ENCODE measurements at regions not wholly inside any gene's neighbourhood (a gene's known extent, or its start where the extent isn't known, plus 50 kb on each side); places are given as distances from the start of the nearest gene placed in this dataset.

DNA sequence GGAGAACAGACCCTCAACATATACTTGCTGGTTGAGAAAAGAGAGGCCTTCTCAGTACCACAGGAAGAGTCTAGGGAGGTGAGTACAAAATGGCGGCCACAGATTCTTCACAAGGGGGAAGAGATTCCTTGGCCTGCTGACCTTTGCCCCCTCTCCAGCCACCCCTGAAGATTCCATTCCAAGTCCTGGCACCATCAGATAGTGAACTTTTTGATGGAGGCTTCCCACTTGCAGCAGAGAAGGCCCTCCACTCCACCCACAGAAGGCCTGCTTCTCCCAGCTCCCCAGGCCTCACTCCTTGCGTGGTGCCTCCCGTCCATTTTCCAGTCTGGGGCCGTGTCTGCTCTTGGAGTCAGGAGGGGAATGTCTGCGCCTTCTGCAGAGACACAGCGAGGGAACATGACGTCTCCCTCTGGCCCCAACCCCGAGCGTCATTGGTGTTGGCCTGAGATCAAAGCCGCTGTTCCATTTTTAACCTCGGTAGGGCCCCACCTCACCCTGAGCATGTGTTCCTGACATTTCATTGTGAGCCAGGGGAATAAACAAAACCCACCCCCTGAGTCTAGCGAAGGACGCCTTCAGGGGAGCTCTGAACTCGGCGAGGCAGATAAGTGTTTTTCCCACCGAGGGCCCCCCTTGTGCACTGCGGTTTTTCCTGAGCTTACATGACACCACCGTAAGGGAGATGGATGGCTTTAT lies 268.7 kb upstream of the TBX3 start:
- DNase-seq (ENCODE audit: low read depth in 2 of 2): no peak

DNA sequence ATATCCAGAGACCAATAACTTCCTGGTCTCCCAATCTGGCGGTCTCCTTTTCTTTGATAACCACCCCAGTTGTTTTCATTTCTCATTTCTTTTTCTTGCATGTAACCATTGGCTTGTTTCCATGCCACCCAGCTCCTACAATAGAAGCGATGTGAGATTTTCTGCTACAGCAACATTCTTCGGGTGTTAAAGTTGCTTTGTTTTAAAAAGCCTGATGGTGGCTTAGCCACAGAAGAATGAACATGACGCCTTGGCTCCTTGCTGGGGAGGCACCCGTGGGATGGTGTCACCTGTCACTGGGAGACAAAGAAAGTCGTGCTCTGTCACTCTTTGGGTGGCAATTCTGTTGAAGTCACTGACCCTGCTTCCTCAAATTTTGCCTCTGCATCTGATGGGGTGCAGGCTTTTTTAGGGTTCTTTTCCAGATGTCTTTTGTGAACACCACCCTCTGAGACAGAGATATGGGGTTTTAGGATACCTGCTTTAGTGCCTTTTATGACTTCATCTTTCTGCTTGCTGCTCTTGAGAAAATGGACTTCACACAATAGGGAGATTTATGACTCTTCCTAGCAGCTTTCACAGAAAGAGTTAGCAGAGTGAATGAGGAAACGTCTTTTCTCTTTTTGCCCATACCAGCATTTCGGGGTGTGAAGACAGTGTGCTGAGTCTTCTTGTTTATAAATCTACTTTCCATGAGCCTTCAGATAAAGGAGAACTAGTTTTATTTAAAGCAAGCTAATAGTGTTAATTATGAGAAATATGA lies 265.3 kb upstream of the TBX3 start:
- no peak for DNase-seq (ENCODE audit: low read depth in 2 of 2)

DNA sequence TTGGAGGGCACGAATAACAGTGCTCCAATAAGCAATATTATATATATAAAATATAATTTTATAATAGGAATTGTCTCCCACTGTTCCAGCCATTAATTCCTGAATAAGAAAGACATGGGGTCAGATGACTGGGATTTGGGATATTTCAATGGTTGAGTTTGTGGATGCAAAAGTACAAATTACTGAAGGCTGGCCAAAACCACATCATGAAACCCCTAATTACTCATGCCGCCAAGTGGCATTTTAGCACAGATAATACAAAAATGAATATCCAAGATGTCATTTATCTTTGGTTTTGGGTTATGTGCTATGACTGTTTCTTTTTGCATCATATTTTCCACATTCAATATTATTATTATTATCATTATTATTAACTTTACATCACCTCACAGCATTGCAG lies 261.4 kb upstream of the TBX3 start:
- no peak for DNase-seq (ENCODE audit: low read depth in 2 of 2)

DNA sequence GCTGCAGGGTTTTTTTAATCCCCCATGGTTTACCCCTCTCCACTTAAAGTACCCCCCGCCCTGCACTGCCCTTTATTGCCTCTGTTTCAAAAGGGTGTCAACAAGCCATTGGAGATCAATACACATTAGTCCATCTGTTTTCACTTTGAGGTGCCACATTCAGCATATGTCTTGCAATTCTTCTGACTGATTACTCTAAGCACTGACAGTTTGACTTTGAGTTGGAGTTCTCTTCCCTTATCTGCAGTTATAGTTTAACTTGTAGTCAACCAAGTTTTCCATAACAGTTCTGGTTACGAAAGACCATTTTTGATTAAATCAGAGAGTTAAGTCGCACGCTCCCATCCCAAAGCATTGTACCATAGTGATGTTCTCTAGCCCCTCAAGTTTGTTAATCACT lies 260.8 kb upstream of the TBX3 start:
- DNase-seq (ENCODE audit: low read depth in 2 of 2): no peak

DNA sequence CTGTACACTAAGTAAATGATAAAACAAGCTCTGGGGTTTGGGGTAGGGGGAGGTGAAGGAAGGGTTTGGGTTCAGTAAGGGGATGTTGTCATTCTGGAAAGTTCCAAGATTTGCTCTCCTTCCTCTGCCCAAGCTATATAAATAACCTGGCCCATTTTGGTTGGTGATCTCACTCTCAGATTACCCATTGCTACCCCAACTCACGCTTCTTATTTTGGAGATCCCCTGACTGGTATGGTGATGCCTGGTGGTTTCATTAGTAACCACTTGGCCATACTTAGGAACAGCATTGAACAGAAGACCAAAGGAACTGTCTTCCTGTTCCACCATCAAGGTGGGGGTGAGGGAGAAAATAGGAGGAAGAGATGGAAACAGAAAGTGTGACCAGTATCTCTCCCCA lies 259.6 kb upstream of the TBX3 start:
- no peak for DNase-seq (ENCODE audit: low read depth in 2 of 2)

DNA sequence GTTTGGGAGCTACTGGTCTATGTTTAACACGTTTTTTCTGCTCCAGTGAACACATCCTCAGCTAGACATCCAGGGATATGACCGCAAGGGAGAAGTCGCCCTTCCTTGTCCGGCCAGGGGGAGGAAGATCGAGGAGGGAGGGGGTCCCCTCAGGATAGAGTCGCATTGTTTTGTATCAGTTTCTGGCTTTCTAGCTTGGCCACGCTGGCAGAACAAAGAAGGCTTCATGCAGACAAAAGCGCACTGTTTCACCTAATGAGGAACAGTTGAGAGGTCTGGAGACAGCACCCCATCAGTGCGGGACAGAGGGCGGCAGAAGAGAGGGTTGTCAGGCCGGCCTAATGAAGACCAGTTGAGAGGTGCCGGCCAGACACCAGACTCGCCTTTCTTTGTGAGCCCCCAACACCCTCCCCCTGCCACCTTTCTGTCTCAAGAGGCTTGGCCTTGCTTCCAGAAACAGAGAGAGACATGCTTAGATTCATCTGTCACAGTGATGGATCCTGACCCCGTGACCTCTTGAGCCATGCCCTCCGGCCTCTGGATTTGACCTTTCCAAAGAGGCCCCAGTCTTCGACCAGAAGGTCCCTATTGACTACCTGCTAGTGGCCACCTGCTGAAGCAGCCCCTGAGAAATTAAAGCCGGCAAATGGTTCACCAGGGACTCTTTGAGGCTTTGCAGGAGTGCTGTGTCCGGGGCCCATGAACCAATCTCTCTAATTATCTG lies 254.7 kb upstream of the TBX3 start:
- no peak for DNase-seq (ENCODE audit: low read depth in 2 of 2)

DNA sequence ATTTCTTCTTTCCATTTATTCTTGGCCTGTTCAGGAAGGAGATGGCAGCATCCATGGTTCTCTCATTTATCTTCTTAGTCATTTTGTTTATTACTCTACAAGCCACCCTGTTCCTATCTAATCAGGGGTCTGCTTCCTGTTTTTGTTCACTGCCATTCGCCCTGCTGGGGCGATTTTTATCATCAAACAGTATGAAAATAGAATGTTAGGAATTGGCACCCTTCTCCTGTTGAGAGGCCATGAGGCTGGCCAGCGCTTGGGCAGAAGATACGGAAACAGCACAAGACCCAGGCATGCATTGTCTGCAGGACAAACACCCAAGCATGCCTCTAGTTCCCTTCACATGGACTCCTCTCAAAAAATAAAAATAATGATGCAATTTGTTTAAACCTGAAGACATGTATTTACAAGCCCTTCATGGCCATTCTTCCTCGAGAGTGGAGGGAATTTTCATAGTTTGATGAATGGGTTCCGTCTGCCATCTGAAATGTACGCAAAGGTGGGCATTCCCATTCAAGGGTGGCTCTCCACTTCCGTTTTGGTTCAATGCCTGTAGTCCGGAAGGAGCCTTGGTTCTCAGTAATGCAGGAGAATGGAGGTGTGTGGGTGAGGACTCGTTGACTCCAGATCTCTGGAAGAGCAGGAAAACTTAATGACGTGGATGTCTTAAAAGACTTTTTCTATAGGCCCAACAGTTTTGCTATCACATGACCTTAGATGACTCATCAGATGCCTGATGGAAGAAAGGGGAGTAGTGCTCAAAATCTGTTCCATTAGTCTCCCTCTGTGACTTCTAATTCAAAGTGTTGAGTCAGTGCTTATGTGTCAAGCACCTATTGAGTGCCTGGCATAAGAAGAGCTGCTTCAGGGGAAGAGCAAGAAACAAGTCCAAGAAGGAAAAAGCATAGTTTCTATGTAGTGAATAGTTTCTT lies 252.4 kb upstream of the TBX3 start:
- DNase-seq (ENCODE audit: low read depth in 2 of 2): no peak

DNA sequence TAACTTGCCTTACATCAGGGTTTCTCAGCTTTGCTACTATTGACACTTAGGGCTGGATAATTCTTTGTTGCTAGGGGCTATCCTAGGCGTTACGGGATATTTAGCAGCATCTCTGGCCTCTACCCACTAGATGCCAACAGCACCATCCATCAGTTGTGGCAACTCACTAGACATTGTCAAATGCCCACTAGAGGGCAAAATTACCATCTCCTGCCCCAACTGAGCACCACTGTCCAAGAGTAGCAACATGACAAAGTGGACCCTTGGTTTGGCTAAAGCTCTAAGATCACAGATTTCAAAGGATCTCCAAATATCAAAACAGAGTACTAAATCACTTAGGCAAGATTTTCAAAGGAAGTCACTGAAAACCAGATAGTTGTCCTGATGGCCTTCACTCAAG lies 251.7 kb upstream of the TBX3 start:
- DNase-seq (ENCODE audit: low read depth in 2 of 2): no peak

DNA sequence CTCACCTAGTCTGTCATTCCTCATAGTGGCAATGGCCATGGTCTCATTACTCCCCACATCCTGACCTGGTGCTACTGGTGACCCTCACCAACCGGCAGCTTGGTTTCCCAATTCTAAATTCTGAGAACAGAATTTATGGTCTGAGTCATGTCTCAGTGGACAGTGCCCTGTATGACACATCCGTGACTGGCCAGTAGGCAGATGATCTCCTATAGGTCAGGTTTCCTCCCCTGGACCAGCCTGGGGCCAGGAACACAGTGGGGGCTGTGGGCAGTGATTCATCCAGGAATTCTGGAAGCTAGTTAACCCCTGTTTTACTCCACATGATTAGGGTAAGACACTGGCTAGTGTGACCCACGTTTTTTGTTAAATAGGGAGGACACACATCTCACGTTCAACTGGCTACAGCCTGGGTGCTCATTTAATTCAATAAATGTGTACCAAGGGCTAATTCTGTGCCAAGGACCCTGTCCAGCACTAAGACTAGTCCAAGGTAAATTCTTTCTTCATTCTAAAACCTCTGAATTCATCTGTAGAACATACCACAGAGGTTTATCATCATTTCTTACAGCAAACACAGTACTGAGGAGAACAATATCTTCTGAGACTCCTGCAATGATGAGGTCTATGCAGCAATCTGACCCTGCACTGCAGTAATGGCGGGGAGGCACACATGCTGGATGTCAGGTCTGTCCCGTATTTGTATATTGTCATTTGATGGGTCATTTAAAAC lies 249.6 kb upstream of the TBX3 start:
- DNase-seq (ENCODE audit: low read depth in 2 of 2): no peak

DNA sequence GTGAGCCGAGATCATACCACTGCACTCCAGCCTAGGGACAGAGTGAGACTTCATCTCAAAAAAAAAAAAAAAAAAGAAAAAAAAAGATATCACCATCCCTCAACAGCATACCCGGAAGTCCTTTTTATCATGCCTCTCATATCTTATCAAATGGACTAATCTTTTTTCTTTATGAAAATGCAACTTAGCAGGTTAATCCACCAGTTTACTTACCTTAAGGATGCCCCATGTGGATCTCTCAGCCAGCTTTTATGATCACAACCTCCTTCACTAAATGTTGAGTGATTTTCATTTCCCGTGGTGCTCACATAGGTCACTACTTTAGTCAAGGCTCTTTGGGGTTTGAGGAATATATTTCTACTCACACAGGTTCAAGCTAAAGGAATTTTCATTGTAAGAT lies 248.8 kb upstream of the TBX3 start:
- DNase-seq (ENCODE audit: low read depth in 2 of 2): no peak

DNA sequence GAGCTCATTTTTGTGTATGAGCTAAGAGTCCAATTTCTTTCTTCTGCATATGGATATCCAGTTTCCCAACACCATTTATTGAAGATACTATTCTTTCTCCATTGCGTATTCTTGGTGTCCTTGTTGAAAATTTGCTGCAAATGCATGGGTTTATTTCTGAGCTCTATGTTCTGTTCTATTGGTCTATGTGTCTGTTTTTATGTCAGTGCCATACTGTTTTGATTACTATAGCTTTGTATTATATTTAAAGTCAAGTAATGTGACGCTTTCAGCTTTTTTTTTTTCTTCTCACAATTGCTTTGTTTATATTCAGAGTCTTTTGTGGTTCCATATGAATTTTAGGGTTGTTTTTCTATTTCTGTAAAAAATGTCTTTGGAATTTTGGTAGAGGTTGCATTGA lies 247.1 kb upstream of the TBX3 start:
- DNase-seq (ENCODE audit: low read depth in 2 of 2): no peak

DNA sequence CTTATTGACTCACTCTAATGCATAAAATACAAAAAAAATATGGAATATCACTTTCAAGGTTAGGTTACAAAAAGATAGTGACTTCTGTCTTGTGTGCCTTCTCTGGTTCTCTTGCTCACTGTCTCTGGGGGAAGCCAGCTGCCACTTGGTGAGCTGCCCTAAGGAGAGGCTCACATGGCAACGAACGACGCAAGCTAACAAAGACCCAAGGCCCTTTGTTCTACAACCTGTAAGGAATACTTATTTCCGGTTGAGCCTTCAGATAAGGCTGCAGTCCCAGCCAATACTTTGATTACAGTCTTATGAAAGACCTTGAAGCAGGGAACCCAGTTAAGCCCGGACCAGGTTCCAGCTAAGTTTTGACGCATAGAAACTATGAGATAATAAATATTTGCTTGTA lies 242.4 kb upstream of the TBX3 start:
- DNase-seq (ENCODE audit: low read depth in 2 of 2): no peak

DNA sequence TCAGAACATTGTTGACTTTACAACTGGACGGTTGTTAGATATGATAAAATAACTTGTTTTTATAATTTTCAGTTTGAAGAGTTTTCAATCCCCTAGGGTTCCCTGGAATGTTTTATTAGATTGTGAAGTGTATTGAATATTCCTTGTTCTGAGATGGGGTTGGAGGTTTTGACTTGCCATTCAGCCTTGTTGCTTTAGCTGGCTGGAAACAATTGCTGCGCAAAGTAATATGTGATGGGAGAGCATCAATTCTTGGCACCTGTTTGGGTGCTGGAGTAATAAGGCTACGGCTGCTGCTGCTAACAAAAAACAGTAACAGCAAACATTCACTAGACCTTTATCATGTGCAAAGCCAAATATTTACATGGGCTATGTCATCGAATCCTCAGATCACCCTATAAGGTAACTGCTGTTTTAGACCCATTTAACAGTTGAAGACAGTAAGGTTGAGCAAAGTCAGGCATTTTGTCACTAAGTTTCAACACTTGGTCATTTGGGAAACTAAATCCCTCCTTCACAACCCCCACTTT lies 241.0 kb upstream of the TBX3 start:
- no peak for DNase-seq (ENCODE audit: low read depth in 2 of 2)

DNA sequence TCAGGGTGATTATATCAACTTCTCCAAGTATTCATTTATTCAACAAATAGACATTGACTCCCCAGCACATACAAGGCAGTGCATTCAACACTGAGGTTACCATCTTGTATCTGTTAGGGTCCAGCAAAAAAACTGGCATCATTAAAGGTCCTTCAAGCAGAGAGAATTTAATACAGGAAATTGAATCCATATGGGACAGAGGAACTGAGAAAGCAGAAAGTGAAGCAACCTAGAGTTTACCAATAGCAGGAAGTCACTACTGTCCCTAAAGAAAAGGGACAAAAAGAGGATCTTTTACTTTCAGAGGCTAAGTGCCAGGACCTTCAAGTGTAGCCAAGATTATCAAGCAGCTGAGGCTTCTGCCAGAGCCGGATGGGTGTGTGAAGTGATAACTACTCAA lies 237.8 kb upstream of the TBX3 start:
- no peak for DNase-seq (ENCODE audit: low read depth in 2 of 2)

DNA sequence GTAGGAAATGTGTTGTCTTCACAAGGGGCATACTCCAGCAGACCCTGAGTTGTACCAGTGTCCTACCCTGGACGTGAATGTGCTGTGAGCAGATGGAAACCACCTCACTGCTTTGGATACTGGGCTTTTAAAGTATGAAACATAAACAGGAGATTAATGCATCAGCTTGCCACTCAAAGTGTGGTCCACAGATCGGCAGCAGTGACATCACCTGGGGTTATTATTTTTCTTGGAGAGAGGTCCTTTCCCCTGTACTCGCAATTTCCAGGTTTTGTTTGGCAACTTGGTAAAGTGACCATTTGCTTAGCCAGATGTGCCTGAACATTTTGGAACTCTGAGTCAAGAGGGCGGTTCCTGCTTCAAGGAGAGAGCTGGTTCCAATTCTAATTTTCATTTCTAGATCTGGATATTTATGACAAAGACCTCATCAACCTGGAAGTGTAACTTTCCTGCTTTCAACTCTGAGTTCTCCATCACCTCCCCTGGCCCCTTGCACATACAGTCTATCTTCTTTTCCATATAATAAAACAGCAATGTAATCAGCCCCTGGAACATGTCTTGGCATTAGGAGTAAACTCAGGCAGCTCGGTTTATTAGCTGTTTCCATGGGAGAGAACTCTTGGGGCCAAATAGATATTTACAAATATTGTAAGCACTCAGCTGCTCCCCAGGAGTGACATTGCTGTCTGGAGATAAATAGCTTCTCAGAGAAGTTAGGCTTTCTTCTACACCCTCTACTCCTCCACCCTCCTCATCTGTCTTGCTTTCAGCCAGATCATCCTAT lies 237.0 kb upstream of the TBX3 start:
- DNase-seq (ENCODE audit: low read depth in 2 of 2): peak in 1 of 2 donors; percentile 33

DNA sequence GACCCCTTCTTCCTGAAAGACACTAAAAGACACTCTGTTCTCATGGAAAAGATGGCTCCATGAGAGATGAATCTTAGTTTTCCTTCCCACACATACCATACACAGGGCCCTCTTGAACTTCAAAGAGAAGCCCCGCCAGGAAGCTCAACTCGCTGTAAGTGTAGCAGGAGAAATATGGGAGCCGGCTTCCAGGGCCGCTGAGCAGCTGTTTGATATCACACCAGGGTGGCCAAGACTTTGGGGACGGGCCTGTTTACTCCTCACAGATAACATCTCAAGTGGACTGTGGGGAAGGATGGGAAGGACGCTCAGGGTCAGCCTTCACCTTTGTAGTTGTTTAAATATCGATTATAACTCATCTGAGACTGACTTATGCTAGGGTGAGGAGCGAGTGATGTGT lies 235.5 kb upstream of the TBX3 start:
- DNase-seq (ENCODE audit: low read depth in 2 of 2): no peak

DNA sequence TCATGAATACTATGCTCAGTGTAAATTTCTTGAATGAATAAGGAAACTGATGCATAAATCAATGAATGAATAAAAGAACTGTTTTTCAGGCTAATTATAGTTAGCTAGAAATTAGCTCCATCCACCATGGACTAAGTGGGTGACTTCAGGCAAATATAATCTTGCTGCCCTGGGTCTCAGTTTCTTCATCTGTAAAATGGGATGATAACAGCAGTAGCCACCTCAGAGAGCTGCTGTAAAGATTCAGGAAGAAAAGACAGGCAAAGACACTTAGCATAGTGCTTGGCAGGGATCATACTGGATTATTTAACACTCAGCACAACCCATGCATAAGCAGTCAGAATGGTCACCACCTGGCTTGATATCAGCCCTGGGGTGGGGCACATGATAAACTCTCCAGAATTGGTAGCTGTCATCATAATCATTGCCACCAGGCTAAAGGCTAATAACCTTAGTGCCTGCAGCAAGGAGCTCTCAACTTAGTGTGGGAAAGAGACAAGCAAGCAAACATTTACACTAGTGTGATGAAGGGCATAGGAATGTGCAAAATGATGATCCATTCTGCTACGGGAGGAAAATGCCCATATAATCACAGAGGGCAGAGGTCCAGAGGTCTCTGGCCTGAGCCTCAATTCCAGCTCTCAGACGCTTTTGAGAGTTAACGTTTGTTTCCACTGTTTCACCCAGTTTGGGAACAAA lies 234.7 kb upstream of the TBX3 start:
- DNase-seq (ENCODE audit: low read depth in 2 of 2): no peak

DNA sequence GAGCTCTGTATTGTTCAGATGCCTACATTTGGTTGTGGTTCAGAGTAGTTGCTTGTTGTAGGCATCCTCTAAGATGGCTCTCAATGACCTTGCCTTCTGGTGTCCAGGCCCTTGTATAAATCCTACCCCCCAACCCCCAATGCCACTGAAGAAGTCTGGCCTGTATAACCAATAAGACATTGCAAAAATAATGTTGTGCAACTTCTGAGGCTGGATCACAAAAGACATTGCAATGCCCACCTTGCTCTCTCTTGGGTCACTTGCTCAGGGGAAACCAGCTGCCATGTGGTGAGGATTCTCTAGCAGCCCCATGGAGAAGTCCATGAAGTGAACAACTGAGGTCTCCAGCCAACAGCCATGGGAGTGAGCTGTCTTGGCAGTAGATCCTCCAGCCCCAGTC lies 234.0 kb upstream of the TBX3 start:
- no peak for DNase-seq (ENCODE audit: low read depth in 2 of 2)

DNA sequence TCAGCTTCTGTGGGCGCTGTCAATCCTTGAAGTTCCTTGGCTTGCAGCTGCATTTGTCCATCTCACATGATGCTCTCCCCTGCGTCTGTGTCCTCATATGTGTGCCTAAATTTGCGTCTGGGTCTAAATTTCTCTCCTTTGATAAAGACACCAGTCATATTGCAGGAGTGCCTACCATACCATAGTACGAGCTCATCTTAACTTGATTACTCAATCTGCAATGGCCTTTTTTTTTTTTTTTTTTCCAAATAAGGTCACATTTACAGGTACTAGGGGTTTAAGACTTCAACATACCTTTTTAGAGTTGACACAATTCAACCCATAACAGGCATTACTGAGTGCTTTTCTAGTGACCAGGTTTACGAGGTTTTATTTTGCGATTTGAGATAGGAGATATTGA lies 233.3 kb upstream of the TBX3 start:
- no peak for DNase-seq (ENCODE audit: low read depth in 2 of 2)
